ENCODE measurements at regions not wholly inside any gene's neighbourhood (a gene's known extent, or its start where the extent isn't known, plus 50 kb on each side); places are given as distances from the start of the nearest gene placed in this dataset.

DNA sequence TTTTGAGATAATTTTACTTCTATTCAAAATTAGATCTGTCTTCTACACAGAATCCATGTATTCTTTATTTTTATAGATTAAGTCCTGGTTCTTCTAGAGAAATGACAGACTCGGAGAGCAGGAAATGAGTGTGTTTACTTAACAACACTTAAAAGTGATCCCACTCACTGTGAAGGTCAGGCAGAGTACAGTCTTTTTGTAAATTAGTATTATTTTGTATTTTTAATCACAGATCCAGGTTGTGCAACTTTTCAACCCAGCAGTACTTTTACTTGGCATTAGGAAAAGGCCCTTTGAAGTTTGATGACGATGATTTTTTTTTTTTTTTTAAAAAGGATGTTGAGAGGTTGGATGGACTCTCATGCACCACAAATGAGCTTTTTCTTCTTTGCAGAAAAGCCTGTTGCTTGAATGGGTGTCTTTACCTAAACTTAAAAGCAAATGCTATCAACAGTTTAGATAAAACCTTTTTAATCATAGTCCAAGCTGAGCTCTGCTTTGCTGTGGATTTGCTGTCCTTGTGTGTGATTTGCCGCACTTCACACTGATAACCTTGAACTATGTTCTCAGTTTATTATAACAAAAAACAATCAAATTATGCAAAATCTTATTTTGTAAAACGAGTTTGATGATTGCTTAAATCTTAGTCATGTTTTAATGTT, 114.1 kb downstream of the MXRA5 start:
- no peak overlapping the region for H3K27ac ChIP-seq
- DNase-seq (ENCODE audit: low spot score in 2 of 2): no peak
- no peaks in the 10 kb centered on the region for H3K36me3 ChIP-seq
- H3K27me3 ChIP-seq: no peaks in the 10 kb centered on the region
- no peak overlapping the region for H3K4me3 ChIP-seq
- TF ChIP-seq, protein P1, sequence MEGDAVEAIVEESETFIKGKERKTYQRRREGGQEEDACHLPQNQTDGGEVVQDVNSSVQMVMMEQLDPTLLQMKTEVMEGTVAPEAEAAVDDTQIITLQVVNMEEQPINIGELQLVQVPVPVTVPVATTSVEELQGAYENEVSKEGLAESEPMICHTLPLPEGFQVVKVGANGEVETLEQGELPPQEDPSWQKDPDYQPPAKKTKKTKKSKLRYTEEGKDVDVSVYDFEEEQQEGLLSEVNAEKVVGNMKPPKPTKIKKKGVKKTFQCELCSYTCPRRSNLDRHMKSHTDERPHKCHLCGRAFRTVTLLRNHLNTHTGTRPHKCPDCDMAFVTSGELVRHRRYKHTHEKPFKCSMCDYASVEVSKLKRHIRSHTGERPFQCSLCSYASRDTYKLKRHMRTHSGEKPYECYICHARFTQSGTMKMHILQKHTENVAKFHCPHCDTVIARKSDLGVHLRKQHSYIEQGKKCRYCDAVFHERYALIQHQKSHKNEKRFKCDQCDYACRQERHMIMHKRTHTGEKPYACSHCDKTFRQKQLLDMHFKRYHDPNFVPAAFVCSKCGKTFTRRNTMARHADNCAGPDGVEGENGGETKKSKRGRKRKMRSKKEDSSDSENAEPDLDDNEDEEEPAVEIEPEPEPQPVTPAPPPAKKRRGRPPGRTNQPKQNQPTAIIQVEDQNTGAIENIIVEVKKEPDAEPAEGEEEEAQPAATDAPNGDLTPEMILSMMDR (IDR thresholded peaks at IDR 0.05): no peak
- intact Hi-C loops (cut with DNase I): no loop called here
- H3K9me3 ChIP-seq: no peaks in the 10 kb centered on the region
- no peaks in the 10 kb centered on the region for H3K4me1 ChIP-seq

DNA sequence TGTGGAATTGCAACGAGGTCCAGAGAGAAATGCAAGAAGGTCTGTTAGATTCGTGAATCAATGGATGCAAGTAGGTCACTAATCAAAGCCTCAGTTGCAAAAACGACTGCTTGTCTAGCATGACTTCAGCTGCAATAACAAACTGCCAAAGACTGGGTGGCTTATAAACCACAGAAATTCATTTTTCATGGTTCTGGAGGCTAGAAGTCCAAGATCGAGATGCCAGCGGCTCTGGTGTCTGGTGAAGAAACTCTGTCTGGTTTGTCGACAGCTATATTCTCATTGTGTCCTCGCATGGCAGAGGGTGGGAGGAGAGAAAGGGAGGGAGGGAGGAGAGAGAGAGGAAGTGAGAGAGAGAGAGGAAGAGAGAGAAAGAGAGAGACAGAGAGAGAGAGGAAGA, 114.7 kb downstream of the MXRA5 start:
- H3K9me3 ChIP-seq: no peaks in the 10 kb centered on the region
- intact Hi-C loops (cut with DNase I): no loop called here
- TF ChIP-seq, protein P1 (IDR thresholded peaks at IDR 0.05): no peak
- H3K36me3 ChIP-seq: no peaks in the 10 kb centered on the region
- DNase-seq (ENCODE audit: low spot score in 2 of 2): no peak
- H3K4me1 ChIP-seq: no peaks in the 10 kb centered on the region
- H3K27me3 ChIP-seq: no peaks in the 10 kb centered on the region
- no peak overlapping the region for H3K4me3 ChIP-seq
- no peak overlapping the region for H3K27ac ChIP-seq

DNA sequence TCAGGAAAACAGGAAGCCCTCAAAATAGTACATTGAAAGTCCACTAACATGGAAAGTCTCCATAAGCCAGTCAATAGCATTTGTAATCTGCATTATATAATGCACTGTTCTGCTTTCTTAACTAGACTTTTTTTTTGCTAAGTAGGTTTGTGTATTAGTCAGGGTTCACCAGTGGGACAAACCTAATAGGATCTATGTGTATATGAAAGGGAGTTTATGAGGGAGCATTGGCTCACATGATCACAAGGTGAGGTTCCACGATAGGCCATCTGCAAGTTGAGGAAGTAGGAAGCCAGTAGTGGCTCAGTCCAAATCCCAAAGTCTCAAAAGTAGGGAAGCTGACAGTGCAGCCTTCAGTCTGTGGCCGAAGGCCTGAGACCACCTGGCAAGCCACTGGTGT, 116.0 kb downstream of the MXRA5 start:
- Histone ChIP-seq H3K36me3 (no peaks in the 10 kb centered on the region), H3K4me3 (no peak overlapping the region), H3K27ac (no peak overlapping the region), H3K9me3 (no peaks in the 10 kb centered on the region), H3K4me1 (no peaks in the 10 kb centered on the region), H3K27me3 (no peaks in the 10 kb centered on the region)
- DNase-seq (ENCODE audit: low spot score in 2 of 2): no peak
- TF ChIP-seq, protein P1 (IDR thresholded peaks at IDR 0.05): no peak
- intact Hi-C loops (cut with DNase I): no loop called here

DNA sequence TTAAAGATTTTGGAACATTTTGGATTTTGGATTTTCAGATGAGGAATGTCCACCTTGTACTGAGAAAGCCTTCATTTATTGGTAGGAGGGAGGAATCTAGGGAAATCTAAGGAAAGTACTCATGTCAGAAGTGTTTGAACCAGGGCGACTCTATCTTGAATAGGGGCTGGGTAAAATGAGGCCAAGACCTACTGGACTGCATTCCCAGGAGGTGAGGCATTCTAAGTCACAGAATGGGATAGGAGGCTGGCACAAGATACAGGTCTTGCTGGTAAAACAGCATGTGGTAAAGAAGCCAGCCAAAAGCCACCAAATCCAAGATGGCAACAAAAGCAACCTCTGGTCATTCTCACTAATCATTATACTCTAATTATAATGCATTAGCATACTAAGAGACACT, 118.9 kb downstream of the MXRA5 start:
- intact Hi-C loops (cut with DNase I): no loop called here
- no peak overlapping the region for H3K27ac ChIP-seq
- no peak overlapping the region for H3K4me3 ChIP-seq
- no peaks in the 10 kb centered on the region for H3K36me3 ChIP-seq
- no peak for DNase-seq (ENCODE audit: low spot score in 2 of 2)
- H3K4me1 ChIP-seq: no peaks in the 10 kb centered on the region
- no peaks in the 10 kb centered on the region for H3K27me3 ChIP-seq
- TF ChIP-seq, protein P1 (IDR thresholded peaks at IDR 0.05): no peak
- H3K9me3 ChIP-seq: no peaks in the 10 kb centered on the region

DNA sequence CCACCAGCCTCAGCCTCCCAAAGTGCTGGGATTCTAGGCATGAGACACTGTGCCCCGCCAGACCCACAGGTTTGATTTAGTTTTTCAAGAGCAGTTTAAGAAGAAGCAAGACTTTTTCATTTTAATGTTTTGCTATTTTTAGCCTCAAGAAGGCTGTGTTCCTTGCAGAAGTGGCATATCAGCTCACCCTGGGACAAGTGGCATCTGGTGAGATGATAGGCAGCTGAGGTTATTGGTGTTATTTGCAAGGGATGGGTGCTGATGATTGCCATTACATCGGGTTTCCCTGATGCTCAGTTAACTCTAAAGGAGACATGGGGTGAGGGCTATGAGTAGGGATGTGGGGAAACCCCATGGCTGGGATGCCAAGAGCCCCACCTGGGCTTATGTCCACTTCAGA, 120.4 kb downstream of the MXRA5 start:
- DNase-seq (ENCODE audit: low spot score in 2 of 2): no peak
- no peak overlapping the region for H3K27ac ChIP-seq
- no peaks in the 10 kb centered on the region for H3K36me3 ChIP-seq
- no peaks in the 10 kb centered on the region for H3K9me3 ChIP-seq
- intact Hi-C loops (cut with DNase I): no loop called here
- no peaks in the 10 kb centered on the region for H3K27me3 ChIP-seq
- H3K4me3 ChIP-seq: no peak overlapping the region
- TF ChIP-seq, protein P1 (IDR thresholded peaks at IDR 0.05): no peak
- H3K4me1 ChIP-seq: no peaks in the 10 kb centered on the region

DNA sequence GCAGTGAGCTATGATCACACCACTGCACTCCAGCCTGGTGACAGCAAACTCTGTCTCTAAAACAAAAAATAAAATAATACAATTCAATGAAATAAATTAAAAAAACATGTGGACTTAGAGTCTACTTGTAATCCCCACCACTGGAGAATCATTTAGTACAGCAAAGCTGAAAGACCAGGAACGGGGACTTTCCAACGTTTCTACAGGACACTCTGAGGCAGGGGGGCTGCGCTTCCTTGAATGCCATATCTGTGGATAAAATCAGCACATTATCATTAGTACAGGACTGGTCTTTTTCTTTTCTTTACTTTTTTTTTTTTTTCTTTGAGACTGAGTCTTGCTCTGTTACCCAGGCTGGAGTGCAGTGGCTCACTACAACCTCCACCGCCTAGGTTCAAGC, 124.8 kb downstream of the MXRA5 start:
- intact Hi-C loops (cut with DNase I): no loop called here
- DNase-seq (ENCODE audit: low spot score in 2 of 2): no peak
- H3K4me1 ChIP-seq: no peaks in the 10 kb centered on the region
- TF ChIP-seq, protein P1 (IDR thresholded peaks at IDR 0.05): no peak
- H3K27me3 ChIP-seq: no peaks in the 10 kb centered on the region
- H3K36me3 ChIP-seq: no peaks in the 10 kb centered on the region
- H3K4me3 ChIP-seq: no peak overlapping the region
- H3K9me3 ChIP-seq: no peaks in the 10 kb centered on the region
- no peak overlapping the region for H3K27ac ChIP-seq

Data from ascending aorta (tissue), 2 donors.